SK-N-MC (cell line): ENCODE measurements at regions not wholly inside any gene's neighbourhood (a gene's known extent, or its start where the extent isn't known, plus 50 kb on each side); places are given as distances from the start of the nearest gene placed in this dataset.

Source experiments
- DNase-seq: peaks from one replicate; pipeline ENCODE4 v3.0.0-alpha.2; 2011; ENCODE audit warnings: low read depth, low spot score
- H3K27ac ChIP-seq: fragments of 200-600 bp; sonication (generic); 2 replicates; pipeline ENCODE4 v1.5.1; 2016; ENCODE audit warnings: mixed run types
- H3K36me3 ChIP-seq: fragments of 200-600 bp; sonication (generic); 2 replicates; pipeline ENCODE4 v1.6.1; 2017; ENCODE audit warnings: antibody characterized with exemption, low read length, mixed read lengths; ENCODE audit not compliant: insufficient read depth
- H3K4me3 ChIP-seq: fragments of 200-600 bp; sonication (generic); 2 replicates; pipeline ENCODE4 v1.5.1; 2016
- H3K9ac ChIP-seq: fragments of 200-600 bp; sonication (generic); 2 replicates; pipeline ENCODE4 v1.8.0; 2017; ENCODE audit warnings: mixed run types, mixed read lengths; ENCODE audit not compliant: insufficient read length
- H3K9me3 ChIP-seq: fragments of 200-600 bp; sonication (generic); 2 replicates; pipeline ENCODE4 v1.6.1; 2017; ENCODE audit warnings: low read depth, mild to moderate bottlenecking, antibody characterized with exemption, low read length, moderate library complexity, mixed read lengths
- EZH2 ChIP-seq: fragments of 200-600 bp; sonication (generic); IDR thresholded peaks from one replicate; pipeline ENCODE4 v1.6.1; 2017; ENCODE audit warnings: antibody characterized with exemption
- FOXP2 ChIP-seq: optimal IDR thresholded peaks from 2 replicates; pipeline ENCODE3; 2011; ENCODE audit warnings: mild to moderate bottlenecking, moderate library complexity; ENCODE audit not compliant: insufficient read depth; ENCODE audit errors: extremely low read length, control extremely low read depth
- POLR2AphosphoS5 ChIP-seq: IDR thresholded peaks from 2 replicates; pipeline ENCODE4 v1.6.1; 2012; ENCODE audit warnings: mild to moderate bottlenecking, low read depth, low read length, borderline replicate concordance

DNA sequence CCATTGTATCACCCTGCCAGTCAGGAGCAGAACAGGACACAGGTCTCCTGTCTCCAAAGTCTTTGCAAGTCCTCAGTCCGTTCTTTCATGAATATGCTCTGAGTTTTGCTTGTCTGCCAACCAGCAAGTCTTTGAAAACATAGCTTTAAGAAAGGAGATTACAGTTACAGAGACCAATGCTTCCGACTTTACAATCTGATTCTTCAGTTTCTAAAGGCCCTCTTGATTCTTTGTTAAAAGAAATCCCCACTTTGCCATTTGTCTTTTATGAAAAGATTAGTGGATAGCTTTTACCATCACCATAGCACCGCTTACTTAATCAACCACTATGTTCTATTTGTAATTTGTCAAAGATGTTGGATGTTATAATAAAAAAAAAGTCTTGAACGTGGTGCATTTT is 562.8 kb upstream of the BTBD3 start:
- no peak for DNase-seq
- TF ChIP-seq EZH2, result no peak
- TF ChIP-seq POLR2AphosphoS5, result no peak
- TF ChIP-seq FOXP2, result no peak
- Histone ChIP-seq H3K9me3 (no peaks in the 10 kb centered on the region), H3K36me3 (no peaks in the 10 kb centered on the region), H3K4me3 (no peak overlapping the region), H3K9ac (no peak overlapping the region), H3K27ac (no peak overlapping the region)

DNA sequence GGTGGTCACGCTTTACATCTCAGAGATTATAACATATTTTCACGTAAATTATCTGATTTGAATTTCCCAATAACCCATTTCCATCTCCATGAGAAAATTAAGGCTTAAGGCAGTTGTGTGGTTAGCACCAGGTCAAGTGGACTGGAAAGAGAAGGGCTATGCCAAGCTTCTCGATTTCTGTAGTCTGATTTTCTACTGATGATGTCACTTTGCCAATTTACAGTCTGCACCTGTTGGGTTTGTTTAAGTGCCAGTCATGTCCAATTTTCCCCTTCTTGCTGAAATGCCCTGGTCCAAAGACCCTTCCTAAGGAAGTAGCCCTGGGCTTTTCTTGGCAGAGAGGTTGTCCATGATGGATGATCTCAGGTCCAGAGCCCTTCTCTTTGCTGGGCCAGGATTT is 562.3 kb upstream of the BTBD3 start:
- Histone ChIP-seq H3K9ac (no peak overlapping the region), H3K9me3 (no peaks in the 10 kb centered on the region), H3K27ac (no peak overlapping the region), H3K4me3 (no peak overlapping the region), H3K36me3 (no peaks in the 10 kb centered on the region)
- TF ChIP-seq FOXP2 (no peak), POLR2AphosphoS5 (no peak), EZH2 (no peak)
- no peak for DNase-seq

DNA sequence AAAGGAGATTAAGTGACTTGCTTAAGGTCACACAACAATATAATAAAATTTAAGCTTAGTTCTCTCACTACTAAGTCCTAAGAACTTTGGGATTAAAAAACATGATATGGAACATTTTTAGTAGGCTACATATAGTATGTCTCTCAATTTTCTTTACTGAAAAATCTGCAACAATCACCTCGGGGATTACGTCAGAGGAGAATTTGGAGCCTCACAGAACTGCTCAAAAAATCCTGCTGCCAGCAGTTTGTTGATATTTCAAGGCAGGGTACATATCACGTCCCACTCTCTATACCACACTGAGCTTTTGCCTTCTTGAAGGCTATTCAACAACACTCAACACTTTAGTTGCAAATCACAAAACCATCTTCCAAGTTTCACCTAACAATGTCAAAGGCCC is 561.6 kb upstream of the BTBD3 start:
- H3K36me3 ChIP-seq, result no peaks in the 10 kb centered on the region
- TF ChIP-seq POLR2AphosphoS5, result no peak
- no peak for TF ChIP-seq FOXP2
- TF ChIP-seq EZH2, result no peak
- no peak for DNase-seq
- no peak overlapping the region for H3K4me3 ChIP-seq
- H3K27ac ChIP-seq, result no peak overlapping the region
- no peak overlapping the region for H3K9ac ChIP-seq
- no peaks in the 10 kb centered on the region for H3K9me3 ChIP-seq

DNA sequence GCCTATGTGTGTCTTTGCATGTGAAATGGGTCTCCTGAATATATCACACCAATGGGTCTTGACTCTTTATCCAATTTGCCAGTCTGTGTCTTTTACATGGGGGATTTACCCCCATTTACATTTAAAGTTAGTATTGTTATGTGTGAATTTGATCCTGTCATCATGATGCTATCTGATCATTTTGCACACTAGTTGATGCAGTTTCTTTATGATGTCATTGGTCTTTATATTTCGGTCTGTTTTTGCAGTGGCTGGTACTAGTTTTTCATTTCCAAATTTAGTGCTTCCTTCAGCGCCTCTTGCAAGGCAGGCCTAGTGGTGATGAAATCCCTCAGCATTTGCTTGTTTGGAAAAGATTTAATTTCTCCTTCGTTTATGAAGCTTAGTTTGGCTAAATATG is 555.2 kb upstream of the BTBD3 start:
- no peaks in the 10 kb centered on the region for H3K9me3 ChIP-seq
- no peak overlapping the region for H3K9ac ChIP-seq
- TF ChIP-seq FOXP2, result no peak
- TF ChIP-seq EZH2, result no peak
- TF ChIP-seq POLR2AphosphoS5, result no peak
- no peaks in the 10 kb centered on the region for H3K36me3 ChIP-seq
- H3K4me3 ChIP-seq, result no peak overlapping the region
- no peak overlapping the region for H3K27ac ChIP-seq
- no peak for DNase-seq

DNA sequence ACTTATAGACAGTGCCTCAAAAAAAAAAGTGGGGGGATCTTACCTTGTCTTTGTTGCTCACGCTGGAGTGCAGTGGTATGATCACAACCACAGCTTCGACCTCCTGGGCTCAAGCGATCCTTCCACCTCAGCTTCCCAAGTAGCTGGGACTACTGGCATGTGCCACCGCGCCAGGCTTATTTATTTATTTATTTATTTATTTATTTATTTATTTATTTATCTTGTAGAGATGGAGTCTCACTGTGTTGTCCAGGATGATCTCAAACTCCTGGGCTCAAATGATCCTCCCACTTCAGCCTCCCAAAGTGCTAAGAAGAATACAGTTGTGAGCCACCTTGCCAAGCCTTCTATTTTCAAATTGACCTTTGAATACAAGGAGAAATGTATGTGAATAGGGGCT is 553.0 kb upstream of the BTBD3 start:
- H3K9ac ChIP-seq, result no peak overlapping the region
- DNase-seq, result no peak
- H3K36me3 ChIP-seq, result no peaks in the 10 kb centered on the region
- H3K9me3 ChIP-seq, result no peaks in the 10 kb centered on the region
- no peak overlapping the region for H3K27ac ChIP-seq
- no peak overlapping the region for H3K4me3 ChIP-seq
- no peak for TF ChIP-seq POLR2AphosphoS5
- TF ChIP-seq FOXP2, result no peak
- no peak for TF ChIP-seq EZH2

DNA sequence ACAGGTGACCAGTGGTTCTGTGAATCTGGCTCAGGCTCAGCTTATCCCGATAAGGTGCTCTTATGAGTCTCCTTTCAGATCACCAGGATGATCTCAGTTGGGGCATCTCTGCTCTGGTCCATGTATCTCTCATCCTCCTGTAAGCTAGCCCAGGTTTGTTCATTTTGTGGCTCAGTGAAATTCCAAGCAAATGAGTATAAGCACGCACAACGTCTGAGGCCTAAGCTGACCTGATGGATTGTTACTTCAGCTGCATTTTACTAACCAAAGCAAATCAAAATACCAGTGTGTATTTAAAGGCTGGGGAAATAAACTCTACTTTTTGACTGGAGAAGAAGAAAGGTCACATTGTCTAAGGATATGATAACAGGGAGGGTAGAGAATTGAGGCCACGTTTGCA is 551.0 kb upstream of the BTBD3 start:
- H3K9me3 ChIP-seq, result no peaks in the 10 kb centered on the region
- no peak overlapping the region for H3K27ac ChIP-seq
- H3K4me3 ChIP-seq, result no peak overlapping the region
- no peak for DNase-seq
- H3K9ac ChIP-seq, result no peak overlapping the region
- no peaks in the 10 kb centered on the region for H3K36me3 ChIP-seq
- TF ChIP-seq EZH2 (no peak), POLR2AphosphoS5 (no peak), FOXP2 (no peak)

DNA sequence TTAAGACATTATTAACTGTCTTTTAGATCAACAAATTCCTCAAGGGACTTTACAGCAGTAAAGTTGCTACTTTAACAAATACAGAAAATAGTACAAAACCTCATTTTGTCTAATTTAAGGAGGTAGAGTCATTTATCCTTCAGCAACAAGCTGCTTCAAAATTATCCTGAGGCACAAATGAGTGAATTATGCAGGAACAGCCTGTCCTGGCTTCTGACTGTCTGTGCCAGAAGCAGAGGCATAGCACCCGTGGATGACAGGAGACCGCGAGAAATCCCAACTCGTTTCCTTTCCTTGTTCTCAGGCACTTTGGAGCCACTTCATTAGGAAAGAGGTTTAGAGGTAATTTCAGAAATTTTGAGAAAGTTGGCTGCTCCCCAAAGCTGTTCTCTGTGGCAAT is 549.2 kb upstream of the BTBD3 start:
- Histone ChIP-seq H3K36me3 (no peaks in the 10 kb centered on the region), H3K9me3 (no peaks in the 10 kb centered on the region), H3K4me3 (no peak overlapping the region), H3K9ac (no peak overlapping the region), H3K27ac (no peak overlapping the region)
- DNase-seq, result no peak
- TF ChIP-seq FOXP2 (no peak), EZH2 (no peak), POLR2AphosphoS5 (no peak)

DNA sequence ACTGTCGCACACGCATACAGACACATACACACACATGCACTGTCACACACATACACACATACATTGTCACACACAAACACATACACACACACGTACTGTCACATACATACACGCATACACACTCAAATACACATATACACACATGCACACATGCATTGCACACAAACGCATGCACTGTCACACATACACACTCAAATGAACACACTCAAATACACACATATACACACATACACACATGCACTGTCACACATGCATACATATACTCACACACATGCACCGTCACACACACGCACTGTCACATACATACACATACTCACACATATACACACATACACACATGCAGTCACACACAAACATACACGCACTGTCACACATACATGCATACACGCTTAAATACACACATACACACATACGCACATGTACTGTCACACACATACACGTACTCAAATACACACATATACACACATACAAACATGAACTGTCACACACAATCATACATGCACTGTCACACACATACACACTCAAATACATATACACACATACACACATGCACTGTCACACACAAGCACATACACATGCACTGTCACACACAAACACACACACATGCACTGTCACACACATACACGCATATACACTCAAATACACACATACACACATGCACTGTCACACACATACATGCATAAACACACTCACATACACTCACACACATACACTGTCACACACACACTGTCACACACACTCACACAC is 548.6 kb upstream of the BTBD3 start:
- no peak overlapping the region for H3K4me3 ChIP-seq
- no peak for DNase-seq
- TF ChIP-seq FOXP2 (no peak), POLR2AphosphoS5 (no peak), EZH2 (no peak)
- no peak overlapping the region for H3K27ac ChIP-seq
- no peaks in the 10 kb centered on the region for H3K9me3 ChIP-seq
- no peak overlapping the region for H3K9ac ChIP-seq
- H3K36me3 ChIP-seq, result no peaks in the 10 kb centered on the region

DNA sequence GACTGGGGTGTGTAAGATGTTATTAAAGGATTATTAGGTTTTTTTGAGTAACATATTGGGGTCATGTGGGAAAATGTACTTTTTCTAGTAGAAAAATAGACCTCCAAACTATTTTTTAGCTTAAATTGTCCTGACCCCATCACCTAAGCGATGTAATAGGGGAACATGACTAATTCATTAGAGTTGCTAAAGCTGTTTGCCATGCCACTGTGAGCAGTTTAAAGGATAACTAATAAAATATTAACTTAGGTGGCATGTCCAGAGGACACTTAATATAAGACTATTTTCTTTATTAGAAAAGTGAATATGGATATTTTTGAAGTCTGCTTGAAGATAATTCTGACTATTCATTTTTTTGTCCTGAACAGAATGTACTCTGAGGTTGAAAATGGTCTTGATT is 545.9 kb upstream of the BTBD3 start:
- H3K4me3 ChIP-seq, result no peak overlapping the region
- TF ChIP-seq FOXP2, result no peak
- TF ChIP-seq POLR2AphosphoS5, result no peak
- no peak for TF ChIP-seq EZH2
- no peak overlapping the region for H3K9ac ChIP-seq
- no peak for DNase-seq
- H3K9me3 ChIP-seq, result no peaks in the 10 kb centered on the region
- no peak overlapping the region for H3K27ac ChIP-seq
- no peaks in the 10 kb centered on the region for H3K36me3 ChIP-seq
